ENCODE measurements at regions not wholly inside any gene's neighbourhood (a gene's known extent, or its start where the extent isn't known, plus 50 kb on each side); places are given as distances from the start of the nearest gene placed in this dataset.
A peak's percentile ranks its signal among the peaks of the same experiment; 100 is the strongest.

DNA sequence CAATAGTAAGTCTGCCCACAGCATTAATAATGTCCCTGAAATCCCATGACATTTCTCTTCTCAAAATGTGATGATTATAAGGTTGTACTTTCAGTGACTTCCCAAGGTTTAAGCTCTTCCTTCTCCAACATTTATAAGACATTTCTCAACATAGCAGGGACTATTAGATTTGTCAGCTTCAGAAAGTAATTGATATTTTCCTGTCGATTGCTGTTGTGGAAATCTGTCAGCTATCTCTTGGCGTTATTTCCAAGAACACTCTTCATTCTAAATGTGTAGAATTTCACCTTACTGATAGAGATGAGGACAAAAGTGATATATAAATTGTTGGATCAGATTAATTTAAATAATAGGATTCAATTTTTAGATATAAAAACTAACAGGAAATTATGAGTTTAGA, 149.7 kb upstream of the IMPG1 start:
- Histone ChIP-seq H3K79me2 (replicated peaks; ENCODE audit: insufficient read depth, low read length) (no peaks in the 10 kb centered on the region), H3K36me3 (ENCODE audit: insufficient read depth, low read length) (no peaks in the 10 kb centered on the region), H3K4me2 (ENCODE audit: low read length) (no peak overlapping the region), H3K9ac (ENCODE audit: low read length) (no peak overlapping the region), H3K27ac (ENCODE audit: low read length) (no peak overlapping the region), H3K9me2 (ENCODE audit: insufficient read depth, low read length) (no peaks in the 10 kb centered on the region), H3K27me3 (ENCODE audit: insufficient read depth, low read depth, low read length) (no peaks in the 10 kb centered on the region), H2AFZ (ENCODE audit: low read depth, low read length) (no peak overlapping the region), H3K4me3 (ENCODE audit: low read length) (no peak overlapping the region), H4K20me1 (ENCODE audit: insufficient read depth) (no peaks in the 10 kb centered on the region), H3F3A (ENCODE audit: insufficient read depth, low read length, poor library complexity, severe bottlenecking) (no peaks in the 10 kb centered on the region), H3K9me3 (ENCODE audit: low read length) (no peaks in the 10 kb centered on the region)
- TF ChIP-seq EP300 (conservative IDR thresholded peaks at IDR 0.05; ENCODE audit: poor library complexity, severe bottlenecking) = peak; percentile 84
- TF ChIP-seq RAD21 (conservative IDR thresholded peaks at IDR 0.05) = no peak
- peak; percentile 52 for TF ChIP-seq REST (IDR thresholded peaks at IDR 0.05; ENCODE audit: borderline replicate concordance)
- no peak for TF ChIP-seq MXI1 (conservative IDR thresholded peaks at IDR 0.05; ENCODE audit: poor library complexity, severe bottlenecking)
- peak; percentile 65 for TF ChIP-seq POLR2AphosphoS5 (IDR thresholded peaks at IDR 0.05)
- TF ChIP-seq SMC3 (conservative IDR thresholded peaks at IDR 0.05; ENCODE audit: poor library complexity) = no peak
- TF ChIP-seq EZH2 (IDR thresholded peaks at IDR 0.05; ENCODE audit: borderline replicate concordance, insufficient read depth, low read length, poor library complexity, severe bottlenecking) = no peak
- TF ChIP-seq, protein P1, sequence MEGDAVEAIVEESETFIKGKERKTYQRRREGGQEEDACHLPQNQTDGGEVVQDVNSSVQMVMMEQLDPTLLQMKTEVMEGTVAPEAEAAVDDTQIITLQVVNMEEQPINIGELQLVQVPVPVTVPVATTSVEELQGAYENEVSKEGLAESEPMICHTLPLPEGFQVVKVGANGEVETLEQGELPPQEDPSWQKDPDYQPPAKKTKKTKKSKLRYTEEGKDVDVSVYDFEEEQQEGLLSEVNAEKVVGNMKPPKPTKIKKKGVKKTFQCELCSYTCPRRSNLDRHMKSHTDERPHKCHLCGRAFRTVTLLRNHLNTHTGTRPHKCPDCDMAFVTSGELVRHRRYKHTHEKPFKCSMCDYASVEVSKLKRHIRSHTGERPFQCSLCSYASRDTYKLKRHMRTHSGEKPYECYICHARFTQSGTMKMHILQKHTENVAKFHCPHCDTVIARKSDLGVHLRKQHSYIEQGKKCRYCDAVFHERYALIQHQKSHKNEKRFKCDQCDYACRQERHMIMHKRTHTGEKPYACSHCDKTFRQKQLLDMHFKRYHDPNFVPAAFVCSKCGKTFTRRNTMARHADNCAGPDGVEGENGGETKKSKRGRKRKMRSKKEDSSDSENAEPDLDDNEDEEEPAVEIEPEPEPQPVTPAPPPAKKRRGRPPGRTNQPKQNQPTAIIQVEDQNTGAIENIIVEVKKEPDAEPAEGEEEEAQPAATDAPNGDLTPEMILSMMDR (IDR thresholded peaks at IDR 0.05; ENCODE audit: poor library complexity, severe bottlenecking) = no peak
- TF ChIP-seq TAF1 (IDR thresholded peaks at IDR 0.05; ENCODE audit: low read depth) = no peak

GRCh38 chr6:76221525-76221924, 149.1 kb upstream of the IMPG1 start:
- Histone ChIP-seq H3K9me3 (ENCODE audit: low read length) (no peaks in the 10 kb centered on the region), H3K36me3 (ENCODE audit: insufficient read depth, low read length) (no peaks in the 10 kb centered on the region), H2AFZ (ENCODE audit: low read depth, low read length) (no peak overlapping the region), H3K4me3 (ENCODE audit: low read length) (no peak overlapping the region), H3K9me2 (ENCODE audit: insufficient read depth, low read length) (no peaks in the 10 kb centered on the region), H3K4me2 (ENCODE audit: low read length) (no peak overlapping the region), H3K27ac (ENCODE audit: low read length) (no peak overlapping the region), H4K20me1 (ENCODE audit: insufficient read depth) (no peaks in the 10 kb centered on the region), H3K9ac (ENCODE audit: low read length) (no peak overlapping the region), H3F3A (ENCODE audit: insufficient read depth, low read length, poor library complexity, severe bottlenecking) (no peaks in the 10 kb centered on the region), H3K27me3 (ENCODE audit: insufficient read depth, low read depth, low read length) (no peaks in the 10 kb centered on the region), H3K79me2 (replicated peaks; ENCODE audit: insufficient read depth, low read length) (no peaks in the 10 kb centered on the region)
- no peak for TF ChIP-seq RAD21 (conservative IDR thresholded peaks at IDR 0.05)
- TF ChIP-seq EP300 (conservative IDR thresholded peaks at IDR 0.05; ENCODE audit: poor library complexity, severe bottlenecking) = no peak
- TF ChIP-seq REST (IDR thresholded peaks at IDR 0.05; ENCODE audit: borderline replicate concordance) = no peak
- TF ChIP-seq POLR2AphosphoS5 (IDR thresholded peaks at IDR 0.05) = no peak
- no peak for TF ChIP-seq TAF1 (IDR thresholded peaks at IDR 0.05; ENCODE audit: low read depth)
- no peak for TF ChIP-seq MXI1 (conservative IDR thresholded peaks at IDR 0.05; ENCODE audit: poor library complexity, severe bottlenecking)
- TF ChIP-seq EZH2 (IDR thresholded peaks at IDR 0.05; ENCODE audit: borderline replicate concordance, insufficient read depth, low read length, poor library complexity, severe bottlenecking) = no peak
- TF ChIP-seq SMC3 (conservative IDR thresholded peaks at IDR 0.05; ENCODE audit: poor library complexity) = no peak
- TF ChIP-seq, protein P1 (IDR thresholded peaks at IDR 0.05; ENCODE audit: poor library complexity, severe bottlenecking) = no peak
